Liver (tissue), 3 donors: ENCODE measurements at regions not wholly inside any gene's neighbourhood (a gene's known extent, or its start where the extent isn't known, plus 50 kb on each side); places are given as distances from the start of the nearest gene placed in this dataset.

Experiments used
- CTCF ChIP-seq: fragments of 150-350 bp; IDR thresholded peaks from 2 replicates; pipeline ENCODE4 v1.5.1; 2017; ENCODE audit warnings: improper control_type of control experiment, low read depth, low read length; ENCODE audit not compliant: missing input control
- FOXA1 ChIP-seq: IDR thresholded peaks from 2 replicates; pipeline ENCODE4 v1.6.1; 2016; ENCODE audit warnings: antibody characterized with exemption
- GABPA ChIP-seq, 2 donors: IDR thresholded peaks in 1 of 2; conservative IDR thresholded peaks in 1 of 2; 2 replicates each; pipeline ENCODE4 v1.6.1; 2016; ENCODE audit warnings: antibody characterized with exemption in 2 of 2, mild to moderate bottlenecking in 1 of 2, moderate library complexity in 1 of 2
- JUND ChIP-seq, 2 donors: IDR thresholded peaks; 2 replicates each; pipeline ENCODE4 v1.6.1; 2016; ENCODE audit warnings: antibody characterized with exemption in 2 of 2
- MAX ChIP-seq: IDR thresholded peaks from 2 replicates; pipeline ENCODE4 v1.6.1; 2016; ENCODE audit warnings: antibody characterized with exemption
- NR2F2 ChIP-seq: IDR thresholded peaks from 2 replicates; pipeline ENCODE4 v1.6.1; 2016; ENCODE audit warnings: antibody characterized with exemption
- RXRA ChIP-seq, 2 donors: IDR thresholded peaks; 2 replicates each; pipeline ENCODE4 v1.6.1; 2017 to 2018; ENCODE audit warnings: antibody characterized with exemption in 2 of 2, mild to moderate bottlenecking in 1 of 2
- SP1 ChIP-seq: IDR thresholded peaks from 2 replicates; pipeline ENCODE4 v1.6.1; 2018; ENCODE audit warnings: antibody characterized with exemption, mild to moderate bottlenecking
- TAF1 ChIP-seq: conservative IDR thresholded peaks from 2 replicates; pipeline ENCODE4 v1.6.1; 2016; ENCODE audit warnings: antibody characterized with exemption, mild to moderate bottlenecking
- ZBTB33 ChIP-seq: IDR thresholded peaks from 2 replicates; pipeline ENCODE4 v1.6.1; 2016; ENCODE audit warnings: antibody characterized with exemption
- donor health status: healthy.
- donor health status: healthy.

- no peak for TF ChIP-seq CTCF
- TF ChIP-seq GABPA (IDR thresholded peaks at IDR 0.05 in 1 of 2, conservative IDR thresholded peaks at IDR 0.05 in 1 of 2): no peak
- TF ChIP-seq FOXA1: no peak
- no peak for TF ChIP-seq SP1
- TF ChIP-seq TAF1: no peak
- TF ChIP-seq JUND (IDR thresholded peaks at IDR 0.05): no peak
- TF ChIP-seq ZBTB33: no peak
- no peak for TF ChIP-seq MAX
- no peak for TF ChIP-seq RXRA (IDR thresholded peaks at IDR 0.05)
- TF ChIP-seq NR2F2: no peak
Measured at GRCh38 chr4:1470816-1471442, 64.7 kb upstream of the NKX1-1 start.
